Stimulated activated naive B cell treated with anti-CD40 and anti-IgM and Interleukin-4, amounts not matched to agents 10 μg/mL and 1 μg/mL and 100 μg/mL, for 72 hours (primary cell): ENCODE measurements at regions not wholly inside any gene's neighbourhood (a gene's known extent, or its start where the extent isn't known, plus 50 kb on each side); places are given as distances from the start of the nearest gene placed in this dataset.

Experiments
- ATAC-seq, 2 donors: fragments of 150-1000 bp; cut with Tn5 transposase; replicated peaks; 2 replicates each; pipeline ENCODE4 v1.10.0; 2021; ENCODE audit warnings: moderate library complexity in 1 of 2
- DNase-seq: peaks from one replicate; pipeline ENCODE4 v3.0.0; 2021
- H3K27ac Mint-ChIP-seq: one replicate; pipeline ENCODE4 v1.8.0; 2022; ENCODE audit warnings: mild to moderate bottlenecking, mixed read lengths
- H3K27me3 Mint-ChIP-seq, 2 donors: one replicate each; pipeline ENCODE4 v1.8.0; 2022; ENCODE audit warnings: mixed read lengths in 2 of 2
- H3K36me3 Mint-ChIP-seq, 2 donors: one replicate each; pipeline ENCODE4 v1.8.0; 2022; ENCODE audit warnings: mixed read lengths in 2 of 2, mild to moderate bottlenecking in 1 of 2
- H3K4me1 Mint-ChIP-seq, 2 donors: one replicate each; pipeline ENCODE4 v1.8.0; 2022; ENCODE audit warnings: mixed read lengths in 2 of 2, mild to moderate bottlenecking in 1 of 2
- H3K4me3 Mint-ChIP-seq, 2 donors: one replicate each; pipeline ENCODE4 v1.8.0; 2022; ENCODE audit warnings: mild to moderate bottlenecking in 2 of 2, mixed read lengths in 2 of 2, moderate library complexity in 1 of 2
- H3K9me3 Mint-ChIP-seq, 2 donors: one replicate each; pipeline ENCODE4 v1.8.0; 2022; ENCODE audit warnings: mixed read lengths in 2 of 2, mild to moderate bottlenecking in 1 of 2

DNA sequence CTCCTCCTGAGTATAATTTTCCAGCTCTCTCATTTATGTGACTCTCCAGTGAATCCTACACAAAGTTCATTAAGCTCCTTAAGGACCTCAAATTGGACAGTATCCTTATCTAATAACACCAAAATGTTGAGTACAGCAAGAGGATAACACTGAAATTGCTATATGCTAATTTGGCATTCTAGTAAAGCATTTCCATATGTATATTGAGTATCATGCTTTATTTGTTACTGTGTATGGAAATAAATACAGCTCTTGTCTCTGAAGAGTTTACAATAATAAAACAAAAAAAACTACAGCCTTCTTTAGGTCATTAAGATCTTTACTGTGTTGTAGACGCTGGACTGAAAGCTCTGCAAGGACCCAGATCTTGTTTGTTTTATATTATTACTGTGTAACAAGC, 1341.3 kb downstream of the ROBO1 start:
- H3K4me1 Mint-ChIP-seq = no peaks in the 10 kb centered on the region
- H3K36me3 Mint-ChIP-seq = no peaks in the 10 kb centered on the region
- ATAC-seq (no peak), DNase-seq (no peak)
- no peak overlapping the region for H3K4me3 Mint-ChIP-seq
- H3K9me3 Mint-ChIP-seq = peaks cover 3 to 8% of the 10 kb centered on the region in 2 donors
- no peak overlapping the region for H3K27ac Mint-ChIP-seq
- H3K27me3 Mint-ChIP-seq = no peaks in the 10 kb centered on the region

DNA sequence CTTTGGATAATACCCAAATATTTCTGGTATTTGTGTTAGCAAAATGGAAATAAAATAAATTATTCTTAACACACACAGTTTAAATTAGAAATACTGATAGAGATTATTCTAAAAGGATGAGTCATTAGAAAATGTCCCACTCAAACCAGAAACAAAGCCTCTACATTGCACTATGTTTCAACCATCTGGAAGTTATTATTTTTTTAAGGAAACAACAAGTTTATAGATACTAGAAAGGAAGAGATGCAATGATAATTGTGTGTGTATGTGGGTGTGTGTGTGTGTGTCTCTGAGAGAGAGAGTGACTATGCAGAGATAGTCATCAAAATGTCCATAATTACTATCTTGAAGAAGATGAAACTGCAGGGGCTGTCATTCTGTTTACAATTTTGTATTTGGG, 1340.5 kb downstream of the ROBO1 start:
- Mint-ChIP-seq H3K27ac (no peak overlapping the region), H3K4me1 (no peaks in the 10 kb centered on the region), H3K27me3 (no peaks in the 10 kb centered on the region), H3K36me3 (no peaks in the 10 kb centered on the region), H3K4me3 (no peak overlapping the region), H3K9me3 (peaks cover 4 to 8% of the 10 kb centered on the region in 2 donors)
- no peak for DNase-seq
- no peak for ATAC-seq

DNA sequence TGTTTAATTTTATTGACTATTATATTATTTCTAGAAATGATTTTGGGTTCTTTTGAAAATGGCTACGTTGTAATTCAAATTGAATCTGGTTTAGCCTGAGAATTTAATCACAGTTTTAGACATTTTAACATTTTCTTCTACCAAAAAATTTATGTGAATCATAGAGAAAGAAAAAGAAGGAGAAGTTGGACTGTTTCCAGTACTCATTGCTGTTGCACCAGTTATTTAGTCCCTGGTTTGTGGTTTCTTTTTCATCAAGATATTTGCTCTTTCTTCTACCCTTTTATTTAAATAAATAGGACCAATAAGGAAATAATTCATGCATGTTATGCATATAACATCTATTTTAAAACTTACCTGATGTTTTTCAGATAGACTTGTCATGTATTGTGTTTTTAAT, 1337.1 kb downstream of the ROBO1 start:
- DNase-seq = no peak
- H3K9me3 Mint-ChIP-seq = peaks cover 4% of the 10 kb centered on the region in 2 donors
- H3K27ac Mint-ChIP-seq = no peak overlapping the region
- H3K4me1 Mint-ChIP-seq = no peaks in the 10 kb centered on the region
- H3K4me3 Mint-ChIP-seq = no peak overlapping the region
- no peaks in the 10 kb centered on the region for H3K27me3 Mint-ChIP-seq
- no peaks in the 10 kb centered on the region for H3K36me3 Mint-ChIP-seq
- ATAC-seq = no peak

DNA sequence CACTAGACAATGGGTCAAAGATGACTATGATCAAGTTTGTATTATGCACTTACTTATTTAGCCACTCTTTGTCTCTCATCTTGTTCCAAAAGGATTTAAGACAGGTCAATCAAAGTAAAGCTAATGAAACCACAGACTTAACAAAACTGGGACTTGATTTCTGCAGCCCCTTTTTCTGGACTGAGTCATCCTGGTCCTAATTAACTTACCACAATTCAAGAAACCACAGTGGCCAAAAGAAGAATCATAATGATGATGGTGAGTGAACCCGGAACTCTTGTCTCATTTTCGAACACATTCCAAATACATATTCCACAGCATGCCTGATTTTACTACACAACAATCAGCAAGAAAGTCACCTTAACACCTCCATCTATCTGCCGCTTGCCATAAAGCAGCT, 1333.0 kb downstream of the ROBO1 start:
- Mint-ChIP-seq H3K9me3 (peaks cover 3 to 4% of the 10 kb centered on the region in 2 donors), H3K4me1 (no peaks in the 10 kb centered on the region), H3K27ac (no peak overlapping the region), H3K36me3 (no peaks in the 10 kb centered on the region), H3K27me3 (no peaks in the 10 kb centered on the region), H3K4me3 (no peak overlapping the region)
- no peak for ATAC-seq
- DNase-seq = no peak

DNA sequence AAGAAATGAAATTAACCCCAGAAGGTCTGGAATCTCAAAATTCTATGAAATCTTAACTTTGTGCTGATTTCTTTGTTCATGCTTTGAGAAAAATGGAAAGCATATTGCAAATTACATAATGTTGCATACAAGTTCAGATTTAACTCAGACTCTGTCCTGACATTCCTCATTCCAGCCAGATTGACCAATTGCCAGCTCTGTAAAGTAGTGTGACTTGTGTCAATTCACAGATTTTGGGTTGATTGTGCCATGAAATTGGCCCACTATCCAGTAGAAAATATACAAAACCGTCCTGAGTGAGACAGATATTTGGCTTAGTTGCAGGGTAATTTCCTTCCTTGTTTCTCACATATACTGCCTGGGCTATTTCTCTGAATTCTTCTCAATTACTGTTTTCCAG, 1312.6 kb downstream of the ROBO1 start:
- no peak for ATAC-seq
- H3K4me1 Mint-ChIP-seq = no peaks in the 10 kb centered on the region
- H3K9me3 Mint-ChIP-seq = peaks cover 4 to 8% of the 10 kb centered on the region in 2 donors
- H3K27ac Mint-ChIP-seq = no peak overlapping the region
- H3K4me3 Mint-ChIP-seq = no peak overlapping the region
- no peaks in the 10 kb centered on the region for H3K36me3 Mint-ChIP-seq
- no peak for DNase-seq
- H3K27me3 Mint-ChIP-seq = no peaks in the 10 kb centered on the region

DNA sequence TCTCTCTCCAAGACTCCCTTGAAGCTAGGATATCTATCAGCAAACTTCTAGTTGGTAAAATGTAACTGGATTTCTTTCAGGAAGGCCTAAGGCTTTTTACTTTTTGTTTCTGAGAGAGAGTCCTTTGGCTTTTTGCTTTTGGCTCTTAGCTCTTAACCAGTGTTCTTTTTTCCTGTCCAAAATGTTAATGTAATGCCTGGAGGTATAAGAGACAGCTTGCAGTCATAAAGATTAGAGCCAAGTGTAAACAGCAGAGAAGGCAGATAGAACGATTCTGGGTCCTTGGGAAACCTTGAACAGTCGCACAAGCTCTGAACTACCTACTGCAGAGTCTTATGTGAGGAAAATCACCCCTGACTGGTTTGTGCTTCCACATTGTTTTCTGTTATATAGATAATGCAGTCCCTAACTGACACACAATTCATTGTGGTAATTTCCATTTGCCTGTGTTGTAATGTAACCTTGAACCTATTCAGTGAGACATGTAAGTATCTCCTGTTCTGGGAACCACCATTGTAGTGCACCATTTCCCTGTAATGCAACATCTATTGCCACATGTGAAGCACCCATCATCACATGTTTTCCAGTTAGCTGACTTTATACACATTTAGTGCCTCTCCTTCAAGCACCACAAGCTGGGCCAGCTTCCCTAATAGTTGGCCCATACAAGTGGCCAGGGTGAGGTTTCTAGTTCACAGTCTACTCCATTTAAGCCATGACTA, 1311.9 kb downstream of the ROBO1 start:
- Mint-ChIP-seq H3K27ac (no peak overlapping the region), H3K9me3 (peaks cover 4 to 8% of the 10 kb centered on the region in 2 donors), H3K36me3 (no peaks in the 10 kb centered on the region), H3K27me3 (no peaks in the 10 kb centered on the region), H3K4me3 (no peak overlapping the region), H3K4me1 (no peaks in the 10 kb centered on the region)
- ATAC-seq (no peak), DNase-seq (no peak)

DNA sequence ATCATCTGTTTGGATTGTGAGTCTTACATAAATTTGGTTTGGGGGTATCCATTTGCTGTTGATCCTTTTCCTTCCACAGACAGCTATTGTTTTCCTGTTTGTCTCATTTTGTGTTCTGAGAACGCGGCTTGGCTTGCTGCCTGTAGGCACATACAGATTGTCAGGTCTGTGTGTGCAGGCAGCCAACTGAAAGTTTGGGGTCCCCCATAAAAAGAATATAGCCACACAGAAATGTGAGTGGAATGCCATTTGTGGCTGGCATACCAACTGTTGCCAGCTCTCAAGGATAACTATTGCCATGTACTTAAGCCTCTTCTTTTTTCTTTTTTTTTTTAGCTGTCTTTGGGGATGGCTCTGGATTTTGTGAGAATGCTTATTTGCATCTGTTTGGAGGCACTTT, 1308.0 kb downstream of the ROBO1 start:
- ATAC-seq (no peak), DNase-seq (no peak)
- H3K27me3 Mint-ChIP-seq = no peaks in the 10 kb centered on the region
- H3K9me3 Mint-ChIP-seq = peaks cover 4 to 11% of the 10 kb centered on the region in 2 donors
- H3K4me1 Mint-ChIP-seq = no peaks in the 10 kb centered on the region
- H3K27ac Mint-ChIP-seq = no peak overlapping the region
- H3K36me3 Mint-ChIP-seq = no peaks in the 10 kb centered on the region
- no peak overlapping the region for H3K4me3 Mint-ChIP-seq

DNA sequence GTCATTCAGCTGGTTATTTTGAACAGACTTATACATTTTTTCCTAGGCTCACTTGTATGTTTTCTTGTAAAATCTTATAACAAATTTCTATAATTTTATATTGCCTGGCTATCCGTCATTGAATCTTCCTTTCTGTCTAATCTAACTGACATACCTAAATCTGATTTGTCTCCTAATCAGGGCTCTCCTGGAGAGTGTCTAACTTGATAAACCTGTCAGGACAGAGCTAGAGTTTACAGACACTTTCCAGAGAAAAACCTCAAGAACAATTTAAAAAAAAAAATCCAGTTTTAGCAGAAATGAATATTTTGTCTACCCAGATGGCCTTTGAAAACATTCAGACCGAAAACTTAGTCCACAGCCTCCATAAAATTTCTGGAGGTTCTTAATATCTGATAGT, 1305.8 kb downstream of the ROBO1 start:
- H3K36me3 Mint-ChIP-seq = no peaks in the 10 kb centered on the region
- H3K9me3 Mint-ChIP-seq = peaks cover 9 to 17% of the 10 kb centered on the region in 2 donors
- ATAC-seq (no peak), DNase-seq (no peak)
- no peak overlapping the region for H3K4me3 Mint-ChIP-seq
- H3K27me3 Mint-ChIP-seq = no peaks in the 10 kb centered on the region
- H3K27ac Mint-ChIP-seq = no peak overlapping the region
- H3K4me1 Mint-ChIP-seq = no peaks in the 10 kb centered on the region

DNA sequence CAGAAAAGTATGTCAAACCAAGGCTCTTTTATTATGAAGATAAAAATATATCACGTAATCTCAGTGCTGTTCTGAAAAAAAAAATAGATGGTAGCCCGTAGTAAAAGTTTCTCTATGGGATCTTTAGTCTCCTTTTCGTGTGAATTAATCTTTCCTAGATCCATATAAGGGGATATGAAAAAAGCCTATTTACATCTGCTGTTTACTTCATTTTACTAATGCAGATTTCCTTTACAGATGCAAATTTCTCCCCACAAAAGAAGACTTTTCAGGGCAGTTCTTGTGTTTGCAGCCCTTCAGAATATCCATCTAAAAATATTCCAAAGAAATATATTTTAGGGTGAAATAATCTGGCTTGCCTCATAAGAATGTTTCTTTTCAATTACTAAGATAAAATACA, 1291.7 kb downstream of the ROBO1 start:
- Mint-ChIP-seq H3K27ac (no peak overlapping the region), H3K36me3 (no peaks in the 10 kb centered on the region), H3K9me3 (peaks cover 8 to 15% of the 10 kb centered on the region in 2 donors), H3K4me1 (no peaks in the 10 kb centered on the region), H3K4me3 (no peak overlapping the region), H3K27me3 (no peaks in the 10 kb centered on the region)
- no peak for ATAC-seq
- no peak for DNase-seq

DNA sequence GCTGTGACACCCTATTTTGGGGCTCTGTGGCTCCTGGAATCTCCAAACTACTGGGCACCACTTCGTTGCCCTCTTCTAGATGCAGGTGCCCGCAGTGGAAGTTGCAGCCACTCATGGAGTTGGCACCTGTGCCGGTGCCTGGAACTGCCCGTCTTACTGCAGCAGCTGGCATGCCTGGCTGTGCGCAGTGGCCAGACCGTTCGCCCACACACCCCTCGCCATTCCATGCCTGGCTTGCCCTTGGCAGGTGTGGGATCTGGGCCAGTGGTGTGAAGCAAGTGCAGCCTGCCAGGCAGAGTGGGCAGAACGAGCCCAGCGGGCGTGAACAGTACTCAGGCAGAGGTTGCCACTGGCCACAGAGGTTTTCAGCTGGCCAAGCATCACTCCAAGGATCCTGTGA, 1286.7 kb downstream of the ROBO1 start:
- H3K4me1 Mint-ChIP-seq = no peaks in the 10 kb centered on the region
- H3K4me3 Mint-ChIP-seq = no peak overlapping the region
- no peaks in the 10 kb centered on the region for H3K36me3 Mint-ChIP-seq
- DNase-seq (no peak), ATAC-seq (no peak)
- H3K27me3 Mint-ChIP-seq = no peaks in the 10 kb centered on the region
- no peak overlapping the region for H3K27ac Mint-ChIP-seq
- peaks cover 0 to under 1% of the 10 kb centered on the region in 2 donors for H3K9me3 Mint-ChIP-seq

DNA sequence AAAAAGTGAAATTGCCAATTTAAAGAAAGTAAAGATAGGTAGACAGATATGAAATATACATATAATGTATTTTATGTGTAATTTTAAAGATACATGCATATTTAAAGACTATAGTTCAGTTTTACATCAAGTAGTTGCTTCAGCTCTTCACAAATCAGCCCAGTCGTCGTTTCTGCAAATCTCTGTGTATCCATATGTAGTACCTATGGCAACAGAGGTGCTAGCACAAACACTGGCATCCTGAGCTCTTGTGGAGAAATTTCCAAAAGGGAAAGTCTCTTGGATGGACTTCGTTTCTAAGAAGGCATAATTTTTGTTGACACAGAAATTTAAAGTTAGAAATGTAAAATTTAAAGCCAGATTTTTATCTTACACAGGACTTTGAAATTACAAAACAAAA, 1284.7 kb downstream of the ROBO1 start:
- Mint-ChIP-seq H3K9me3 (peaks cover 1 to 3% of the 10 kb centered on the region in 2 donors), H3K27ac (no peak overlapping the region), H3K36me3 (no peaks in the 10 kb centered on the region), H3K4me1 (no peaks in the 10 kb centered on the region), H3K27me3 (no peaks in the 10 kb centered on the region), H3K4me3 (no peak overlapping the region)
- DNase-seq (no peak), ATAC-seq (no peak)

DNA sequence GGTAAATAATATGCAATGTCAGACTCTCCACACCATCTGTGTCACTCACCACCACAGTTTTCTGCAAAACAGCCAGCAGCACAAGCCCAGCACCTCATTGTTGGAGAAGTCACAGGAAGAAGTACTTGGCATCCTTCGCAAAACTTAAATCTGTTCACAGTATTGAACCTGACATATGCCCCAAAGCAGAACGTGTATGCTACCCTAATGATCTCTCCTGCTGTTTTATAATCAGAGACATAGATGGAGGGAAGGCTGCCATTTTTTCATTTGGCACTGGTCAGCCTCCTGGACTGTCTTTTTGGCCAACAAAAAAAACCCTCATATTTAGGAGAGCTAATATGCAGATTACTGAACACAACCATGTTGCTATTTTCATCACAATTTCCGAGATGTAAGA, 1272.9 kb downstream of the ROBO1 start:
- DNase-seq (no peak), ATAC-seq (no peak)
- Mint-ChIP-seq H3K4me1 (no peaks in the 10 kb centered on the region), H3K4me3 (no peak overlapping the region), H3K36me3 (no peaks in the 10 kb centered on the region), H3K9me3 (no peaks in the 10 kb centered on the region), H3K27me3 (no peaks in the 10 kb centered on the region), H3K27ac (no peak overlapping the region)

DNA sequence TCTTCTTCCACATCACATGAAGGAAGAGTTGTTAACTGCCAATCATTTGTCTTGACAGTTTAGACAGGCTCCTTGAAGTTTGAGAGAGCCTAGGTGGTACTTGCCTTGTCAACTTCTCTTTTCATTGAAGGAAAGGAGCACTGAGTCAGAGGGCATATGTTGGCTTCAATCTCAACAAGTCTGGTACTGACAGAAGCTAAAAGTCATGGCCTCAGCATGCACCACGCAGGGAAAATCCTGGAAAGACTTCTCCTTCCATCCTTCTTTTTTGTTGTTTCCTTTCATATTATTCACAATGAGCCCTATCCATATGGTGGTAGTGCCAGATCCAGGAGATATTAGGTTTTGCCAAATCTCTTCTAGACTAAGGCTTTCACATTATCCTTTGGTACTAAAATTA, 1272.5 kb downstream of the ROBO1 start:
- no peak overlapping the region for H3K4me3 Mint-ChIP-seq
- no peaks in the 10 kb centered on the region for H3K36me3 Mint-ChIP-seq
- ATAC-seq = no peak
- H3K9me3 Mint-ChIP-seq = no peaks in the 10 kb centered on the region
- no peaks in the 10 kb centered on the region for H3K27me3 Mint-ChIP-seq
- H3K4me1 Mint-ChIP-seq = no peaks in the 10 kb centered on the region
- DNase-seq = no peak
- H3K27ac Mint-ChIP-seq = no peak overlapping the region

DNA sequence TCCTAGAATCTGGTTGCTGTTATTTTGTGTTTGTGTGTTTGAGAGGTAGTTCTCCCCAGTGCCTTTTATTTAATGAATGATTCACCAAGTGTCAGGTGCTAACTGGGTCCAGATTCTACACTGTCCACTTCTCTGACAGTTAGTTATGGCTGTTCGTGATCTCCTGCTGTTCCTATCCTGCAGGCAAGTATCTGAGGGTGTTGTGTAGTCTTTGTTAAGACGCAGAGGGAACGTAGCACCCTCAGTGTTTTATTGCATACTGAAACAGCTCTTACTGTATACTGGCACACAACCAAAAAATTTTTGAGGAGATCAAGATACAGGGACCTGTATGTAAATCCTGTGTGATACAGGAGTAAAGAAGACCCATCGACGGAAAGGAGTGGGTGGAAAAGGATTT, 1271.3 kb downstream of the ROBO1 start:
- no peak overlapping the region for H3K27ac Mint-ChIP-seq
- no peak for DNase-seq
- ATAC-seq = no peak
- H3K27me3 Mint-ChIP-seq = no peaks in the 10 kb centered on the region
- H3K4me3 Mint-ChIP-seq = no peak overlapping the region
- H3K36me3 Mint-ChIP-seq = no peaks in the 10 kb centered on the region
- H3K9me3 Mint-ChIP-seq = peaks cover 2 to 4% of the 10 kb centered on the region in 2 donors
- H3K4me1 Mint-ChIP-seq = no peaks in the 10 kb centered on the region

DNA sequence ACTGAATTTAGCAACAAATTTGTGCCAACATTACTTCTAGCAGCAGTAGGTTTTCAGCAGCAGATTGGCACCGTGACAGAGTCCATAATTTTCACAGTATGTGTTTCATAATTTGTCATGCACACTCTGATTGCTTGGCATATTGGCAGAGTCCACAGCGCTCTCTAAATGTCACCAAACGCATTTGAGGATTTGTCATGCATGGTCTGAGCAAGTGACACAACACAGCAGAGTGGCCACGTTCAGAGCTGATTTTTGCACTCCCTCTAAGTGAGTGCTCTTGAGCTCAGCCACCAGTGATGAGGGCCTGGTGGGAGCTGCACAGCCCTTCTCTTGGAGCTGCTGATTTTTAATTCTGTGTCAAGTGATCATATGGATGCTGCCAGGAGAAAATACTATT, 1270.8 kb downstream of the ROBO1 start:
- Mint-ChIP-seq H3K36me3 (no peaks in the 10 kb centered on the region), H3K27me3 (no peaks in the 10 kb centered on the region), H3K9me3 (peaks cover 2 to 4% of the 10 kb centered on the region in 2 donors), H3K4me1 (no peaks in the 10 kb centered on the region), H3K27ac (no peak overlapping the region), H3K4me3 (no peak overlapping the region)
- no peak for DNase-seq
- ATAC-seq = no peak

DNA sequence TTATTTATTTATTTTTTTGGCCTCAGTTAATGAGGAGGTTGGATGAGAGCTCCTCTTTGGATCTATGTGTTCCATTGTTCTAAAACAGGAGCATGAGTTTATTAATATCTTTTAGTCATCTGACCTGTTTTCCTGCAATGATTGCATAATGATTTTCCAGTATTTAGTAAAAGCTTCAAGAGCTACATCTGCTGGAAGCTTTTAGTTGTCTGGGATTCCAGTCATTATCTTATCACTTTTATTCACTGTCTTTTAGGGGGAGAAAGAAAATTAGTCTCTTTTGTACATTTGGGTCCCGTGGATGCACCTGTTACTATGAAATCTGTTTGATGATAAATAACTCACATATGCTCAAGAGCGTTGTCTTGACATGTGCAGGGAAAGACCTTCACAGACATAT, 1270.0 kb downstream of the ROBO1 start:
- Mint-ChIP-seq H3K9me3 (peaks cover 3 to 4% of the 10 kb centered on the region in 2 donors), H3K27ac (no peak overlapping the region), H3K27me3 (no peaks in the 10 kb centered on the region), H3K36me3 (no peaks in the 10 kb centered on the region), H3K4me3 (no peak overlapping the region), H3K4me1 (no peaks in the 10 kb centered on the region)
- ATAC-seq (no peak), DNase-seq (no peak)
